IMR-90 (cell line): ENCODE measurements at regions not wholly inside any gene's neighbourhood (a gene's known extent, or its start where the extent isn't known, plus 50 kb on each side); places are given as distances from the start of the nearest gene placed in this dataset.

Experiments
- ATAC-seq: fragments of 200-7000 bp; cut with Tn5 transposase; 2 replicates; pipeline ENCODE4 v1.9.1; 2020; ENCODE audit warnings: low read depth, mild to moderate bottlenecking, moderate library complexity
- BruUV-seq: library from RNA; stranded (reverse); fragments of 400-500 nt; replicated peaks from 2 replicates; lab custom pipeline; 2021; lab: Mats Ljungman, UMichigan
- CTCF ChIA-PET: fragments of 300-600 bp; formaldehyde crosslinking; extraction: SDS; loops from one replicate; lab custom pipeline; 2021; ENCODE audit warnings: antibody characterized with exemption; lab: Yijun Ruan, JAX
- POLR2A ChIA-PET: fragments of 300-600 bp; sonication (Branson Sonifier 250); formaldehyde crosslinking; loops from one replicate; lab custom pipeline; 2022; ENCODE audit warnings: antibody characterized with exemption; ENCODE audit not compliant: unreplicated experiment; lab: Charles Lee
- DNase-seq: peaks from one replicate; pipeline ENCODE4 v3.0.0; 2013
- H2AFZ ChIP-seq: replicated peaks from 2 replicates; pipeline ENCODE3; 2013; ENCODE audit warnings: low read length, mild to moderate bottlenecking; ENCODE audit not compliant: poor library complexity
- H2AK5ac ChIP-seq: 2 replicates; pipeline ENCODE4 v1.6.1; 2013; ENCODE audit warnings: low read depth, low read length, inconsistent platforms
- H2AK9ac ChIP-seq: replicated peaks from 2 replicates; pipeline ENCODE3; 2013; ENCODE audit warnings: mild to moderate bottlenecking, low read depth, low read length, moderate library complexity; ENCODE audit not compliant: poor library complexity
- H2BK120ac ChIP-seq: 2 replicates; pipeline ENCODE4 v1.6.1; 2013; ENCODE audit warnings: low read depth, low read length, inconsistent platforms
- H2BK15ac ChIP-seq: 3 replicates; pipeline ENCODE4 v1.6.1; 2013; ENCODE audit warnings: low read depth, low read length, inconsistent platforms
- H2BK20ac ChIP-seq: 2 replicates; pipeline ENCODE4 v1.6.1; 2013; ENCODE audit warnings: low read depth, mild to moderate bottlenecking, inconsistent platforms, low read length, moderate library complexity
- H2BK5ac ChIP-seq: 2 replicates; pipeline ENCODE4 v1.6.1; 2013; ENCODE audit warnings: mild to moderate bottlenecking, low read depth, low read length, inconsistent platforms; ENCODE audit not compliant: poor library complexity, severe bottlenecking
- H3K14ac ChIP-seq: replicated peaks from 2 replicates; pipeline ENCODE4 v1.6.1; 2013; ENCODE audit warnings: low read depth, low read length, inconsistent platforms
- H3K18ac ChIP-seq: 2 replicates; pipeline ENCODE4 v1.6.1; 2013; ENCODE audit warnings: low read depth, low read length, control low read depth
- H3K23ac ChIP-seq: 2 replicates; pipeline ENCODE4 v1.6.1; 2013; ENCODE audit warnings: low read depth, low read length, inconsistent platforms
- H3K27ac ChIP-seq: 2 replicates; pipeline ENCODE4 v1.5.1; 2013; ENCODE audit warnings: mild to moderate bottlenecking, control low read depth, low read length; ENCODE audit not compliant: insufficient read depth
- H3K27me3 ChIP-seq: 2 replicates; pipeline ENCODE4 v1.6.1; 2013; ENCODE audit warnings: low read length; ENCODE audit not compliant: control insufficient read depth, insufficient read depth
- H3K36me3 ChIP-seq: 2 replicates; pipeline ENCODE4 v1.6.1; 2013; ENCODE audit warnings: low read length, mixed read lengths; ENCODE audit not compliant: control insufficient read depth, insufficient read depth
- H3K4ac ChIP-seq: 2 replicates; pipeline ENCODE4 v1.6.1; 2013; ENCODE audit warnings: low read depth, low read length, inconsistent platforms
- H3K4me1 ChIP-seq: 2 replicates; pipeline ENCODE4 v1.6.1; 2013; ENCODE audit warnings: low read length, mixed read lengths; ENCODE audit not compliant: control insufficient read depth, insufficient read depth
- H3K4me2 ChIP-seq: 2 replicates; pipeline ENCODE4 v1.6.1; 2013; ENCODE audit warnings: low read depth, mild to moderate bottlenecking, control low read depth, low read length, moderate library complexity
- H3K4me3 ChIP-seq: 2 replicates; pipeline ENCODE4 v1.5.1; 2013; ENCODE audit warnings: low read depth, mild to moderate bottlenecking, control low read depth, low read length, moderate library complexity; ENCODE audit not compliant: insufficient read depth
- H3K56ac ChIP-seq: 2 replicates; pipeline ENCODE4 v1.6.1; 2013; ENCODE audit warnings: low read length, inconsistent platforms; ENCODE audit not compliant: insufficient read depth; ENCODE audit errors: extremely low read depth
- H3K79me1 ChIP-seq, 2 experiments: 2 replicates each; pipeline ENCODE4 v1.6.1; 2013; ENCODE audit warnings: low read length in 2 of 2, inconsistent platforms in 1 of 2, low read depth in 1 of 2
- H3K9ac ChIP-seq: 2 replicates; pipeline ENCODE4 v1.6.1; 2013; ENCODE audit warnings: low read depth, low read length, control low read depth
- H3K9me1 ChIP-seq: 2 replicates; pipeline ENCODE4 v1.6.1; 2013; ENCODE audit warnings: low read length, inconsistent platforms; ENCODE audit not compliant: insufficient read depth
- H3K9me3 ChIP-seq: 2 replicates; pipeline ENCODE4 v1.6.1; 2013; ENCODE audit warnings: low read length; ENCODE audit not compliant: control insufficient read depth, insufficient read depth
- H4K20me1 ChIP-seq: 2 replicates; pipeline ENCODE4 v1.6.1; 2013; ENCODE audit warnings: low read length, inconsistent platforms; ENCODE audit not compliant: insufficient read depth
- H4K5ac ChIP-seq: 2 replicates; pipeline ENCODE4 v1.6.1; 2013; ENCODE audit warnings: mild to moderate bottlenecking, low read depth, low read length, control low read depth
- H4K8ac ChIP-seq, 2 experiments: 2 replicates each; pipeline ENCODE4 v1.6.1; 2013; ENCODE audit warnings: low read depth in 2 of 2, low read length in 2 of 2, control low read depth in 1 of 2, inconsistent platforms in 1 of 2
- H4K91ac ChIP-seq: 2 replicates; pipeline ENCODE4 v1.6.1; 2013; ENCODE audit warnings: low read depth, low read length, inconsistent platforms; ENCODE audit not compliant: insufficient read depth
- MXI1 ChIP-seq: IDR thresholded peaks from 2 replicates; pipeline ENCODE4 v1.6.1; 2012; ENCODE audit warnings: low read depth, mild to moderate bottlenecking, low read length, moderate library complexity, borderline replicate concordance
- POLR2A ChIP-seq: IDR thresholded peaks from 2 replicates; pipeline ENCODE4 v1.6.1; 2012; ENCODE audit warnings: mild to moderate bottlenecking, low read depth, low read length
- RAD21 ChIP-seq: IDR thresholded peaks from 2 replicates; pipeline ENCODE4 v1.6.1; 2012; ENCODE audit warnings: low read length, improper control_type of control experiment
- SMC3 ChIP-seq: fragments of 150-350 bp; IDR thresholded peaks from 2 replicates; pipeline ENCODE4 v1.6.1; 2016; ENCODE audit warnings: low read depth, mild to moderate bottlenecking, antibody characterized with exemption, low read length, moderate library complexity
- WGBS, 2 experiments: methylation state at CpG; one replicate each; pipeline versions ENCODE4 v1.1.5 to v1.1.7; 2013; ENCODE audit warnings: missing lambda C conversion rate in 2 of 2; ENCODE audit not compliant: insufficient read length in 1 of 2; ENCODE audit errors: extremely low coverage in 2 of 2; 5-methylcytosine and 5-hydroxymethylcytosine counted together
- dilution Hi-C: fragments of 300-500 bp; cut with HindIII; formaldehyde crosslinking; loops from one replicate; pipeline ENCODE4 v1.14.3; 2018; ENCODE audit warnings: low sequenced_read_pairs; ENCODE audit not compliant: unreplicated experiment
- in situ Hi-C: fragments of 300-500 bp; cut with MboI; formaldehyde crosslinking; loops from 3 replicates; pipeline ENCODE4 v1.14.3; 2019; ENCODE audit warnings: low sequenced_read_pairs, inconsistent platforms, mixed read lengths
- intact Hi-C: fragments of 100-400 bp; cut with micrococcal nuclease; formaldehyde crosslinking; loops from 2 replicates; pipeline ENCODE4 v1.10.0; 2022
- TF ChIP-seq, protein P1 (sequence below): fragments of 150-350 bp; IDR thresholded peaks from 2 replicates; pipeline ENCODE4 v1.6.1; 2017; ENCODE audit warnings: mild to moderate bottlenecking, antibody characterized with exemption, low read length, low read depth

DNA sequence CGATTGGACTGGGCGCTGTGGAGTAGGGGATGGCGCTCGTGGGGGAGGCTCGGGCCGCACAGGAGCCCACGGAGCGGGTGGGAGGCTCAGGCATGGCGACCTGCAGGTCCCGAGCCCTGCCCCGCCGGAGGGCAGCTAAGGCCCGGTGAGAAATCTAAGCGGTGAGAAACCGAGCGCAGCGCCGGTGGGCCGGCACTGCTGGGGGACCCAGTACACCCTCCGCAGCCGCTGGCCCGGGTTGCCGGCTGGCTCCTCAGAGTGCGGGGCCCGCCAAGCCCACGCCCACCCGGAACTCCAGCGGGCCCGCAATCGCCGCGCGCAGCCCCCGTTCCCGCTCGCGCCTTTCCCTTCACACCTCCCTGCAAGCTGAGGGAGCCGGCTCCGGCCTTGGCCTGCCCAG lies 59.7 kb upstream of the MYLIP start:
- intact Hi-C loops: no loop called here
- no peaks in the 10 kb centered on the region for H3K9me1 ChIP-seq
- H2BK20ac ChIP-seq: no peak overlapping the region
- no peak overlapping the region for H2BK120ac ChIP-seq
- no peak overlapping the region for H3K9ac ChIP-seq
- no peaks in the 10 kb centered on the region for H4K20me1 ChIP-seq
- H3K4me3 ChIP-seq: no peak overlapping the region
- 100% methylated on average over 2 of the region's 39 CpGs; no CpG with 5 or more reads in 1 of the 2 experiments for WGBS, 2 experiments
- no peak overlapping the region for H2BK15ac ChIP-seq
- H3K79me1 ChIP-seq: no peaks in the 10 kb centered on the region
- in situ Hi-C loops: no loop called here
- H4K8ac ChIP-seq: no peak overlapping the region
- no peak overlapping the region for H2AK5ac ChIP-seq
- DNase-seq (no peak), ATAC-seq (no peak)
- no peak overlapping the region for H3K23ac ChIP-seq
- H3K27me3 ChIP-seq: peaks cover 9% of the 10 kb centered on the region; the same call in 1 of the 2 replicates
- H4K5ac ChIP-seq: no peak overlapping the region
- H3K14ac ChIP-seq: no peak overlapping the region
- BruUV-seq: no TSS peak
- dilution Hi-C loops: no loop called here
- CTCF ChIA-PET: no interaction called here
- H3K4ac ChIP-seq: no peak overlapping the region
- no peak overlapping the region for H3K56ac ChIP-seq
- no peak overlapping the region for H2AFZ ChIP-seq
- no peak overlapping the region for H4K91ac ChIP-seq
- POLR2A ChIA-PET: no interaction called here
- H2AK9ac ChIP-seq: no peak overlapping the region
- H3K4me1 ChIP-seq: no peaks in the 10 kb centered on the region
- no peak overlapping the region for H3K4me2 ChIP-seq
- no peaks in the 10 kb centered on the region for H3K36me3 ChIP-seq
- TF ChIP-seq MXI1: no peak
- no peak for TF ChIP-seq SMC3
- TF ChIP-seq POLR2A: no peak
- TF ChIP-seq, protein P1, sequence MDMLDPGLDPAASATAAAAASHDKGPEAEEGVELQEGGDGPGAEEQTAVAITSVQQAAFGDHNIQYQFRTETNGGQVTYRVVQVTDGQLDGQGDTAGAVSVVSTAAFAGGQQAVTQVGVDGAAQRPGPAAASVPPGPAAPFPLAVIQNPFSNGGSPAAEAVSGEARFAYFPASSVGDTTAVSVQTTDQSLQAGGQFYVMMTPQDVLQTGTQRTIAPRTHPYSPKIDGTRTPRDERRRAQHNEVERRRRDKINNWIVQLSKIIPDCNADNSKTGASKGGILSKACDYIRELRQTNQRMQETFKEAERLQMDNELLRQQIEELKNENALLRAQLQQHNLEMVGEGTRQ: no peak
- no peak for TF ChIP-seq RAD21
- H3K27ac ChIP-seq: no peak overlapping the region
- H3K9me3 ChIP-seq: no peaks in the 10 kb centered on the region
- H2BK5ac ChIP-seq: no peak overlapping the region
- H3K18ac ChIP-seq: no peak overlapping the region
